Muscle layer of colon (tissue), 2 donors: ENCODE measurements at regions not wholly inside any gene's neighbourhood (a gene's known extent, or its start where the extent isn't known, plus 50 kb on each side); places are given as distances from the start of the nearest gene placed in this dataset.
"Not testable (repeated sequence)": the region's sequence is repeated elsewhere in the genome, so short reads cannot be mapped to it uniquely, and the experiment has no call there.

Source experiments
- H3K27ac ChIP-seq: one replicate; pipeline ENCODE4 v1.7.0; 2013; ENCODE audit warnings: low read depth, mild to moderate bottlenecking, low read length, moderate library complexity
- H3K27me3 ChIP-seq, 2 donors: one replicate each; pipeline ENCODE4 v1.7.0; 2013; ENCODE audit warnings: low read length in 2 of 2, mild to moderate bottlenecking in 2 of 2; ENCODE audit not compliant: insufficient read depth in 2 of 2, control insufficient read depth in 1 of 2
- H3K36me3 ChIP-seq: one replicate; pipeline ENCODE4 v1.7.0; 2013; ENCODE audit warnings: mild to moderate bottlenecking, low read length; ENCODE audit not compliant: insufficient read depth
- H3K4me1 ChIP-seq: one replicate; pipeline ENCODE4 v1.7.0; 2013; ENCODE audit warnings: mild to moderate bottlenecking, low read length; ENCODE audit not compliant: insufficient read depth
- H3K4me3 ChIP-seq, 2 donors: one replicate each; pipeline ENCODE4 v1.7.0; 2013; ENCODE audit warnings: low read length in 2 of 2, low read depth in 1 of 2, mild to moderate bottlenecking in 1 of 2, moderate library complexity in 1 of 2
- H3K9ac ChIP-seq: one replicate; pipeline ENCODE4 v1.7.0; 2013; ENCODE audit warnings: low read length
- H3K9me3 ChIP-seq: one replicate; pipeline ENCODE4 v1.7.0; 2013; ENCODE audit warnings: mild to moderate bottlenecking, low read length
- donor health status: abdominal sarcoma.
- donor health status: Adenocarcinoma of cecum.

- H3K9ac ChIP-seq, result no peak overlapping the region
- H3K27me3 ChIP-seq, result no peaks in the 10 kb centered on the region
- no peak overlapping the region for H3K27ac ChIP-seq
- no peak overlapping the region for H3K4me3 ChIP-seq
- no peaks in the 10 kb centered on the region for H3K4me1 ChIP-seq
- H3K9me3 ChIP-seq, result no peaks in the 10 kb centered on the region
- H3K36me3 ChIP-seq, result no peaks in the 10 kb centered on the region
Observed at GRCh38 chr6:85744433-85744970, 101.8 kb upstream of the SYNCRIP start.

DNA sequence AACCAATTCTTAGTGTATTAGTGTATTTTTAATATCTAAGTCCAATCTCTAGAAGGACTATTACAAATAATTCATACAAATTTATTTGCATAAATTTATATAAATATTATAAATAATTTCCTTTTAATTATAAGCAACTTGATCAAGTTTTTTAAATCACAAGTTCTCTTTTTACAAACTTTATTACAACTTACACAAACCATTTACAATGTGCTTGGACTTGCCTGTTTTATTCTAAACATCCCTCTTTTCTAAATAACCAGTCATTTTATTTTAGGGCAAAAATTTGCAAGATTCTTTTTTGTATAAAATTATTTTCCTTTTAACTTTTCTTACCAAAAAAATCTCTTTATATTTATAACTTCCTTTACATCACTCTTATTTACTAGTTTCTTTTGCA is 83.5 kb upstream of the SYNCRIP start:
- Histone ChIP-seq H3K27me3 (no peaks in the 10 kb centered on the region), H3K9me3 (no peaks in the 10 kb centered on the region), H3K4me1 (no peaks in the 10 kb centered on the region), H3K9ac (no peak overlapping the region), H3K4me3 (no peak overlapping the region), H3K27ac (no peak overlapping the region), H3K36me3 (no peaks in the 10 kb centered on the region)

GRCh38 chr6:85715797-85716196 is 73.1 kb upstream of the SYNCRIP start:
- H3K9me3 ChIP-seq, result no peaks in the 10 kb centered on the region
- H3K36me3 ChIP-seq, result no peaks in the 10 kb centered on the region
- H3K27me3 ChIP-seq, result no peaks in the 10 kb centered on the region
- no peak overlapping the region for H3K4me3 ChIP-seq
- no peaks in the 10 kb centered on the region for H3K4me1 ChIP-seq
- no peak overlapping the region for H3K27ac ChIP-seq
- H3K9ac ChIP-seq, result no peak overlapping the region

- Histone ChIP-seq H3K4me1 (no peaks in the 10 kb centered on the region), H3K4me3 (no peak overlapping the region), H3K9ac (no peak overlapping the region), H3K9me3 (no peaks in the 10 kb centered on the region), H3K27me3 (no peaks in the 10 kb centered on the region), H3K36me3 (no peaks in the 10 kb centered on the region), H3K27ac (no peak overlapping the region)
Observed at GRCh38 chr6:85714893-85715530, 72.3 kb upstream of the SYNCRIP start.

DNA sequence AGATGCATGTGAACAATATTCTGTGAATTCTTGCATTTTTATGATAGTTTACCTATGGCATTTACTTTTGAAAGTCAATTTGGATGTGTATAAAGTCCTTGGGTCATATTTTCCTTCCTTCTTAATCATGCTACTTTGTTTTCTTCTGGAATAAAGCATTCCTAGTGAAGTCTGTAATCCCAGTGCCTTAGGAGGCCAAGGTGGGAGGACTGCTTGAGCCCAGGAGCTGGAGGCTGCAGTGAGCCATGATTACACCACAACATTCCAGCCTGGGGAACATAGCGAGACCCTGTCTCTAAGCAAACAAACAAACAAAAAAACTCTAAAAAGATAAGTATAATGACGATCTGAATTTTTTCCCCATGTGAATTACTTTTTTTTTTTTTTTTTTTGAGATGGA is 69.7 kb upstream of the SYNCRIP start:
- Histone ChIP-seq H3K4me1 (no peaks in the 10 kb centered on the region), H3K9me3 (no peaks in the 10 kb centered on the region), H3K36me3 (no peaks in the 10 kb centered on the region), H3K27ac (no peak overlapping the region), H3K27me3 (no peaks in the 10 kb centered on the region), H3K4me3 (no peak overlapping the region), H3K9ac (no peak overlapping the region)

DNA sequence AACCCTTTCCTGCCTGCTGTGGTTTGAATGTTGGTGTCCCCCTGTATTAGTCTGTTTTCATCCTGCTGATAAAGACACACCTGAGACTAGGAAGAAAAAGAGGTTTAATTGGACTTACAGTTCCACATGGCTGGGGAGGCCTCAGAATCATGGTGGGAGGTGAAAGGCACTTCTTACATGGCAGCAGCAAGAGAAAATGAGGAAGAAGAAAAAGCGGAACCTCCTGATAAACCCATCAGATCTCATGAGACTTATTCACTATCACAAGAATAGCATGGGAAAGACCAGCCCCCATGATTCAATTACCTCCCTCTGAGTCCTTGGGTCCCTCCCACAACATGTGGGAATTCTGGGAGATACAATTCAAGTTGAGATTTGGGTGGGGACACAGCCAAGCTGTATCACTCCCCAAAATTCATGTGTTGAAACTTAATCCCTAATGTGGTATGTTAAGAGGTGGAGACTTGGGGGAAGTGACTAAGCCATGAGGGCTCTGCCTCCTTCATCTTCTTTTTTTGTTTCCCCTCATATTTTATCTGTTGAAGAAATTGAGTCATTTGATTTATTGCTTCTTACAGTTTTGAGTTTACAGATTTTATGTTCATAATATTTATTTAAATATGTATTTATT is 64.9 kb upstream of the SYNCRIP start:
- H3K4me1 ChIP-seq, H3K9ac ChIP-seq, H3K36me3 ChIP-seq, H3K4me3 ChIP-seq, H3K27ac ChIP-seq, H3K27me3 ChIP-seq, H3K9me3 ChIP-seq: not testable (repeated sequence)

GRCh38 chr6:85706272-85706671 is 63.6 kb upstream of the SYNCRIP start:
- Histone ChIP-seq H3K4me3 (no peak overlapping the region), H3K27ac (no peak overlapping the region), H3K36me3 (no peaks in the 10 kb centered on the region), H3K9ac (no peak overlapping the region), H3K4me1 (no peaks in the 10 kb centered on the region), H3K9me3 (no peaks in the 10 kb centered on the region), H3K27me3 (no peaks in the 10 kb centered on the region)

DNA sequence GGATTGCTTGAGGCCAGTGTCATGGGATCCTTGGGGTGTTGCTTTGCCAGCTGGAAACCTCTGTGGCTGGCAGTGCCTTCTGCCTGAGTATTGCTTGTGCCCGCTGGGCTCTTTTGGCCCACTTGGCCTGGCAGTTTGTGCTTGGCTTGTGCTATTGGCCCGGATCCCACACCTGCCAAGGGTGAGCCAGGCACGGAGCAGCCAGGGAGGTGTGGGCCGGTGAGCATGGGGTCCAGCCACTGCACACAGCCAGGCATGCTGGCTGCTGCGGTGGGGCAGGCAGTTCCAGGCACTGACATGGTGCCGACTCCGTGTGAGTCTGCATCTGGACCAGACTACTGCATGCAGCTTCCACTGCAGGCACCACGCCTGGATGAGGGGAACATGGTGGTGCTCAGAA is 62.5 kb upstream of the SYNCRIP start:
- Histone ChIP-seq H3K9ac (no peak overlapping the region), H3K27ac (no peak overlapping the region), H3K4me1 (no peaks in the 10 kb centered on the region), H3K27me3 (no peaks in the 10 kb centered on the region), H3K4me3 (no peak overlapping the region), H3K36me3 (no peaks in the 10 kb centered on the region), H3K9me3 (no peaks in the 10 kb centered on the region)

DNA sequence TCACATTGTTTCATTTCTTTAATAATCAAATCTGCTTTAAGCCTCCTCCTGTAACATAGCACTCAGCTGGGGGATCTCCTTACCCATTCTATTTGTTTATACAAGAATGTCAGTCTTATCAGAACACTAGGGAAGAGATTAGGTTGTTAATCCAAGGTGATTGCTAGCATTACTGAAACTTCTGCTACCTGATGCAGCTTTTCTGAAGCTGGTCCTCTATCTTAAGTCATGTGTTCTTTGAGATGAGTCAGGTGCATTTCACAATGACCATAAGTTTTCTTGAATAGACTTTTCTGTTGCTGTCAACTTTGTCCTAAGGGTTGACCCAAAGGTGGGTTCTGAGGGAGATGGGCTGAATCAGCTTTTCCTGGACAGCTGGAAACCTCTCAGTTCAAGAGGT is 60.7 kb upstream of the SYNCRIP start:
- Histone ChIP-seq H3K4me3 (no peak overlapping the region), H3K36me3 (no peaks in the 10 kb centered on the region), H3K27ac (no peak overlapping the region), H3K9me3 (no peaks in the 10 kb centered on the region), H3K4me1 (no peaks in the 10 kb centered on the region), H3K27me3 (no peaks in the 10 kb centered on the region), H3K9ac (no peak overlapping the region)
